ENCODE measurements at regions not wholly inside any gene's neighbourhood (a gene's known extent, or its start where the extent isn't known, plus 50 kb on each side); places are given as distances from the start of the nearest gene placed in this dataset.
"Not testable (repeated sequence)": the region's sequence is repeated elsewhere in the genome, so short reads cannot be mapped to it uniquely, and the experiment has no call there.

DNA sequence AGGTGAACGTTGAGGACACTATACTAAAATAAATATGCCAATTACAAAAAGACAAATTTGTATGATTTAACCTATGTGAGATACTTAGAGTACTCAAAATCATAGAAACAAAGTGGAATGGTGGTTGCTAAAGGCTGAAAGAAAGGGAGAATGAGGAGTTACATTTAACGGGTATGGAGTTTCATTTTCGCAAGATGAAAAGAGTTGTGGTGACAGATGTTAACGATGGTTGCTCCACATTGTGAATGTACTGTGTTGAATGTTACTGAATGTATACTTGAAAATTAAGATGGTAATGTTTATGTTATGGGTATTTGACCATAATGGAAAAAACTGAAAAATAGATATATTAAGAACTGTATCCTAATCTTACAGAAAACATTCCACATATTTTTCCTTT, 51.3 kb upstream of the MOCS2 start:
- no peak for FAIRE-seq

DNA sequence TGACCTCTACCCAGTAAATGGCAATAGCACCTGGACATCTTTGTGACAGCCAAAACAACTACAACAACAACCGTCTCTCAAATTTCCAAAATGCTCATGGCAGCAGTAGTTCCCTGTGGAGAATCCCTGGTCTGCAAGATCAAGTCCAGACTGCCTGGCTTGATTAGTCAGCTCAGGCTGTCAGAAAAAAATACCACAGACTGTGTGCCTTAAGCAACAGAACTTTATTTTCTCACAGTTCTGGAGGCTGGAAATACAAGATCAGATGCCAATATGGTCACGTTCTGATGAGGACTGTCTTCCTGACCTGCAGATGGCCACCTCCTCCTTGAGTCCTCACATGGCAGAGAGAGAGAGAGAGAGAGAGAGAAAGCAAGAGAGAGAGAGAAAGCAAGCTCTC, 52.3 kb upstream of the MOCS2 start:
- FAIRE-seq = no peak

DNA sequence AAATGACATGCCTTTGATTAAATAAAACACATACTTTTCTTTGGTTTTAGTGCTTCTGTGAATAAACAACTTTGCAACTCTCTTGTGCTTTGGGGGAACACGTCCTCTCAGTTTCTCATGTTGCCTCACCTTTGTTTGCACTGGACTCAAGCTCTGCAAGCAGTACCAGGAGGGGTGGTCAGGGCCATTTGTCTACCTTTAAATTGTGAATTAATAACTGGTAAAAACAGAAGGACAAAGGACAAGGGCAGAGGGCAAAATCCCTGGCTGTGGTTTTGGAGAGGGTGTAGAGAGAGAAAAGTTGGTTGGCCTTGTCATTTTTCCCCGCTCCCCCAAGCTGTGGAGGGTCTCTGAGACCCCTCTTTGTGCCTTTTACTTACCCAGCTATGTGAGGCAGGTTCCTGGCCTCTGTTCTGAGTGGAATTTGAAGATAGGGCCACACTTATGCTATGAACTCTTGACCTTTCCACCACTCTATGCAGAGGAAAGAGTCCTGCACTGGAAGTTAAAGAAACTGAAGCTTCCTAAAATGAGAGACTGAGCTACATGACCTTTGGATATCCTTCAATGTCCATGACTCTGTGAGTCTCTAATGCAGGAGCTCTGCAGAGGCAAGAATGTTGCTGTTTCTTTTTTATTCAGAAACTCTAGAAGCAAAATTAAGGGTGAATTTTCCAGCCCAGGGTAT, 55.1 kb upstream of the MOCS2 start:
- no peak for FAIRE-seq

DNA sequence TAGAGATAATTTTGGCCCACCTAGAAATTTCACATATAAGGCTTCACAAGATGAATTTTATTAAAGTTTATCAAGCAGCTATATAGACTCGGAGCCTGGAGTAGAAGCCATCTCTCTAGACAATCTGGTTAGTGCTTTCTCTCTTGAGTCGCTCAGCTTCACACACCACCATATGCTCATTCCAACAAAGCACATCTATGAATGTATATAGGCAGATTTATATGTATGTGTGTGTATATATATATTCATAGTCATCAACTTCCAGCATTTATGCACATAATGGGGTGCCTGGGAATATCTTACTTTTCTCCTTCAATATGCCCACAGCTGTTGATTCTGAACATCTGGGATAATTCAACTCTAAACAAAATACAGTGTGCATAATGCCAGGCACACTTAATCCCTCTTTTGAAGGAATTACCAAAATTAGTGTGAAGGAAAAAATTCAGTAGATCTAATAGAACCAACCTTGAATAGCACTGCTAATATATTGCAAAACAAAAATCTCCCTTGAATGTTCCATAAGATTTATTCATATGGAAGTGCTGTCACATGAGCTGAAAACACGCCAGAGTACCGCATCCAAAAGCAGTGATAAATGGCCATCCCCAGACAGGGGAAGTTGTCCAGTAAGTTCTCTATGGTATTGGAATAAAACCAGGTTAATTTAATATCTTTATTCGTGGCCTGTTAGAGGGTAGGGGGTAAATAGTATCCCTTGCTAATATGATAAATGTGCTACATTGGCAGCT, 56.0 kb upstream of the MOCS2 start:
- no peak for FAIRE-seq

DNA sequence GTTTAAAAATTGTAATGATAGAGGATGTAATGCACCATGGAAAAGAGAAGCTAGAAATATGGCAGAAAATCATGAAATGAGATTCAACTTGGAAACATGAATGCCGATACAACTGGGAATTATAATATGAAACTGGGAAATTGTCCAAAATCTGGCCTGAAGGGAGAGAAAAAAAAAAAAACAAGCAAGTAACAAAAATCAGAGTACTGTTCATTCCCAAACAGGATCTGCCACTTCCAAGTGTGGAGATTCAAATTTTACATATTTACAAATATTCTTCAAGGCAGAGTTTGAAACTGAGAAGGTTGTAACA, 56.6 kb upstream of the MOCS2 start:
- no peak for FAIRE-seq

DNA sequence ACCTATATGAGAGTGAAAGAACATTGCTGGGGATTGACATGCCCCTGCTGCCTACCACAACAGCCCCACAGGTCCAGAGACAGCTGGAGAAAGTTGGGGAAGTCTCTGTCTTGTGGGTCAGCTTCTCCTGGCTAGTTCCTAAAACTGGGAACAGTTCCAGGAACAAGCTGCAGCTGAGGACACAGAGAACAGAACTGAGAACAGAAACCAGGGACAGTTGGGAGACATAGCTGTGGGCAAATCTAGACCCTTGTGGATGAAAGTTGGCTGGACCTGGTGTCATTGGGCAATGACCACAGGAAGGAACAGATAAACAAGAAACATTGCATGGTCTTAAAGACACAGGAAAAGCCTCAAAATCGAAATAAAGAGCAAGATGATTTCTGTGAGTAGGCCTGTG, 58.3 kb upstream of the MOCS2 start:
- no peak for FAIRE-seq

DNA sequence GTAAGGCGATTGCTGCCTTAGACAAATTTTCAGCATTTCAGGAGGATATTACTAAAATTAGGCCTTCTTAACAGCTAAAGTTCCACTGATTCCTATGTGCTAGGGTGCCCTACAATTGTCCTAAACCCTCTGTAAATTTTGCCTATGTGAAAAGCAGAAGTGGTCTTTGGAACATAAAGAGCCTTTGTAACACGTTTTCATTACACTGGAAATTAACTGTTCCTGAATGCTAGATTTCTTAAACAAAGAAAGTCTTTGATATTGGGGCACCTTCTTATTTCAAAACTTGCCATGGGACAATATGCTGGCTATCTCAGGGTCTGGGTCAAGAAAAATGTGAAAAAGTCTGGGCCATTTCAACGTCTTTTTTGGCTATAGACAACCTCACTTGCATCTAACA, 60.4 kb upstream of the MOCS2 start:
- FAIRE-seq = no peak

DNA sequence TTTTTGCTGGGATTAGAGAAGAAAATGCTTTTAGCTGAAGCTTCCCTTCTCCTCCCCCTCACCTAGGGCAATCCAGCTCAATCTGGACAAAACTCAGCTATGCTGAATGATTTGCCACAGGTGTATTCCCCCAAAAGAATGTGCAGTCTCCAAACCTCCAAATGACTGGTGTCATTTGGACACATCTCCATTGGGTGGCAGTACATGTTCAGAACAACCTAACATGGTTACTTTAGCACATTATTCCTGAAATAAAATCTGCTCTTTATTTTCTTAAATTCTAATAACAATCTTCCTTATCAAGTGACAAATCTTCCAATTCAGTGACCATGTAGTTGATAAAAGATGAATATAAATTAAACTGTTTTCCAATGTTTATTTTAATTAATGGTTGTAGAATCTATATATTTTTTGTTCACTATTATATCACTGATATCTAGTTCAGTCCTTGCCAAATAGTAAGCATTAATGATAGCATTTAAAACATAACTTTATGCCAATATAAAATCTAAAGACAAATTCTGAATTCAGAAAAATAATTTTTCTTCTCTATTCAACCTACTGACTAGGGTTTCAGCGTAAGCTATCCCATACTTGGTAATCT, 61.3 kb upstream of the MOCS2 start:
- peak; percentile 88 for FAIRE-seq

DNA sequence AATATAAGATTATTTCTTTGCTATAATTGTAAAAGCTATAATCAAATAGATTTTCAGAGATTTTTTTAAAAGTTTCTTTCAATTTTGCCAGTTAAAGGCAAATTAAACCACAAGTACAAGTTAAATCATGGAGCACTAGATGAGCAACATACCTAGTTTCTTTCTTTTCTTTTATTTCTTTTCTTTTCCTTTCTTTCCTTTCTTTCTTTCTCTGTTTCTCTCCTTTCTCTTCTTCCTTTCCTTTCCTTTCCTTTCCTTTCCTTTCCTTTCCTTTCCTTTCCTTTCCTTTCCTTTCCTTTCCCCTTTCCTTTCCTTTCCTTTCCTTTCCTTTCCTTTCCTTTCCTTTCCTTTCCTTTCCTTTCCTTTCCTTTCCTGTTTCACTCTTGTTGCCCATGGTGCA, 62.5 kb upstream of the MOCS2 start:
- FAIRE-seq = not testable (repeated sequence)

DNA sequence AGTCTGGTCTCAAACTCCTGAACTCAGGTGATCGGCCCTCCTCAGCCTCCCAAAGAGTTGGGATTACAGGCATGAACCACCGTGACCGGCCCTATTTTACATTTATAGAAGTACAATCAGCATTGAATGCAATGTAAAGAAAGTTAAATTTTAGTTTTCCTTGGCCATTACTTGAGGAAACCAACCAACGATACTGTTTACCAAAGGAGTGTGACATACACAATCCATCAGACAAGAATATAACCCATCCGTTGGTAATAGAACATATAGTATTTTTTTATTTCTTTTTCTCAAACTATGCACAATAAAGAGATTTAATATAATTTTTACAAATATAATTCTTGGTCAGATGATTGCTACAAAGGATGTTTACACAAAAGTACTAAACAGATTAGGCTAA, 63.1 kb upstream of the MOCS2 start:
- FAIRE-seq = no peak

DNA sequence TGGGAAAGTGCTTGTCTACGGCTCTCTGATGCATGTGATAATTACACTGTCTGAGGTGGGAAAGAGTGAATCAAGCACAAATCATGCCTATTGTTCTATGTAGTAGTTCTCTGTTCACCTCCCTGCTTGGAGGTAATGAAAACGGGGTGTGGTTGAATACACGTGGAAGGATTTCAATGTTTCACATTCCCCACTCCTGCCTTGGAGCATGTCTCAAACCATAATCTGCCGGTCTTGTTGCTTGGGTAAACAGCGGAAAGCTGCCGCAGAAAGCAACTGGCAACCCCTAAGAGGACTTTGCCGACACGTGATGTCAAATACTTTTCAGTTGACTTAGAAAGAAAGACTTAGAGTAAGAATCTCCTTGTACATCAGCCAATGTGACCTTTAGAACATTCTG, 63.5 kb upstream of the MOCS2 start:
- no peak for FAIRE-seq

DNA sequence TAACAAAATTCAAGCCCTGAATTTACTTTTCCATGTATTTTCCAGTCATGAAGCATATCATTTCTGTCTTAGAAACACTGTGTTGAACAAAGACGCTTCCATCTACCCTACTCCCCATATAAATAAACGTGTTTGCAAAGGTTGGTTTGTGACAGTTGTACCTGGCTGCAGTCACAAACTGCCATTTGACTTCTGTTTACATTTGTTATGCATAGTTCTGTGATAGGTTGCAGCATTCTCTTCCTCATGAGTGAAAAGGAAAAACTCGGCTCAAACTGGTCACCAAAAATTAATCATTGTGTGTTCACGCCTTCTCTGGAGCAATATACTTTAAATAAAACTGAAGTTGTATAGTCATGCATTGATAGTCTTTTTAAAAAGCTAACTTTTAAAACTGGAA, 69.3 kb upstream of the MOCS2 start:
- FAIRE-seq = no peak

DNA sequence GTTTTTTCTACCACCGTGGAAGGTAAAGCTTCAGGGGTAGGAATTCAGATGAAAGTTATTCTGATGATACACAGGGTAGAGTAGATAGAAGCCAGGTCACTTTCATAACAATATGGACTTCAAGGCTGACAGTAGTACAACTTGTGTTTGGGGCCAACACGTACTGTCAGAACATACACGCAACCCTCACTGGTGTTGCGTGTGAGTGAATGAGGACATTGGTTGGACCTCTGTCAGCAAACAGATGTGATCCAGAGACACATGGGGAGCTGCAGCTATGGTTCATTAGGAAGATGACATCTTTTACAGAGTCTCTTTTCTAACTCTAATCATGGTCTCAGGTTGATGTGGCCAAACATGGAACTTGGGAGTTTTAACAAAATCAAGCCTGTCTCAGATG, 70.1 kb upstream of the MOCS2 start:
- FAIRE-seq = no peak

DNA sequence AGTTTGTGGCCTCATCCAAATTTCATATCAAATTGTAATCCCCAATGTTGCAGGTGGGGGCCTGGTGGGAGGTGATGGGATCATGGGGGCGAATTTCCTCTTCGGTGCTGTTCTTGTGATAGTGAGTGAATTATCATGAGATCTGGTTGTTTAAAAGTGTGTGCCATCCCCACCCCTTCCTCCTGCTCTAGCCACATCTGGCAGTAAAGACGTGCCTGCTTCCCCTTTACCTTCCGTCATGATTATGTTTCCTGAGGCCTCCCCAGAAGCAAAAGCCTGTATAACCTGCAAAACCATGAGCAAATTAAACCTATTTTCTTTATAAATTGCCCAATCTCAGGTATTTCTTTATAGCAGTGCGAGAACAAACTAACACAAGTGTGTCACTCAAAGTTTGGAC, 71.0 kb upstream of the MOCS2 start:
- no peak for FAIRE-seq

DNA sequence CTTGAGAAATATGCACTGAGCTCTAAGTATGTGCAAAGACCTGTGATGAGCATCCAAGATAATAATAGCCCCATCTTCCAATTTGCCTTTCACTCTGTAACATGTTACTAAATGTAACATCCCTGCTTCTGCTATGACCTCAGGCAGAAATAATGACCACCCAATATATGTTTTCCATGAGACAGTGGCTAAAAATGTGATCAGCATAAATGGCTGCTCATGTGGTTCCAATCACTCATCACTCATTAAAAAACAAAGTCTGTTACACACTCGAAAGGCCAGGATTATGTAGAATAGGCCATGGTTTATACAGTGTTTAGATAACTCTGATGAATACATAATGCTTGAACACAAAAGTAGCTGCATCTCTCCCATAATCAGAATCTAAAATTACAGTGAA, 71.4 kb upstream of the MOCS2 start:
- FAIRE-seq = no peak

DNA sequence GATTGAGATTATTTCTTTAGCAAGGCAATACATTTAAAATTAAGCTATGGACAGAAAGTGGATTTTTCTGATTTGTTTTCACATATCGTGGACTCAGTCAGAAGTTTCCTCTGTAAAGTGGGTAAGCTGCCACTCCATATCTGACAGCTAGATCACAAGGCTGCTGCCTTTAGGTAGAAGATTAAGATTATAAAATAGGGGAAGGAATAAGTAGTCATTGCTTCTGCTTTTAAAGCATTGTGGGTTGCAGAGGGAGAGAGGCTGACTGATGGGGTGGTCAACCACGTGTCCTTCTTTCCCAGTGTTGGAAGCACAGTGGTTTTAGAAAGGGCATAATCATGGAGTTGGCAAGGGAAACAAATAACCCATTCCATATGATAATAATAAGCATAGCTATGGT, 74.3 kb upstream of the MOCS2 start:
- FAIRE-seq = no peak

DNA sequence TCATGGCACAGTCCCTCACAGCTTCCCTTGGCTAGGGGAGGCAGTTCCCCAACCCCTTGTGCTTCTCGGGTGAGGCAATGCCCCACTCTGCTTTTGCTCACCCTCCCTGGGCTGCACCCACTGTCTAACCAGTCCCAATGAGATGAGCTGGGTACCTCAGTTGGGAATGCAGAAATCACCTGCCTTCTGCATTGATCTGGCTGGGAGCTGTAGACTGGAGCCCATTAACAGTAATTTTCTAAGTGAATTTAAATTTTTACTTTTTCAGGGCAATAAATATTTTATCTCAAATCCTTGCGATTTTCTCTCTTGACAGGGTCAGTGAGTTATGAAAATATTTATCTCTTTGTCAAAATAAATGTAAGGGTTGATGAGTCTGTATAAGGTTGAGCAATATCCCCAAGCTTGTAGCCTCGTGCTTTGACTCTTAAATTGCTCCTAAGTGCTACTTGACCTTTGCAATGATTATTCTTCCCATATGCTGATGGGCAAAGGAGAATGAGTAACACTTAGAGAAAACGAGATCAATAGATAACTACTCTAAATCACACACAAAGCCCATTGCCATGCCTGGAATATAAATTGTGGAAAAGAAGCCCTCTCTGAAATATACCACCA, 82.1 kb upstream of the MOCS2 start:
- no peak for FAIRE-seq

DNA sequence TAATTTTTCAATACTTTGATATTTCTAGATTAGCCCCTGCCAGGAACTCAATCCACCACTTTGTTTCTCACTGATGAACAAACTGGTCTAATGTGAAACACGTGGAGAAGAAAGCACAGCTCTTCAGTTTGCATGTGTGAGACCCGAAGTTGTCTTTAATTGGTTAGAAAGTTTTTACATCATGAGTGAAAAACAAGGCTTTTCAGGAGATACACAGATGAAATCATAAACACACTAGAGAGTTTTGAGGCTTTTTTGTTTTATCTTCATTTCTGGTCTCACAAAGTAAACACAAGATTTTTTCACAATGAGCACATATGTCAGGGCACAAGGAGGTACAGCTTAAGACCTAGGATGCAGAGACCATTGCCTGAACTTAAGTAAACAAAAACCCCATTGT, 84.5 kb upstream of the MOCS2 start:
- FAIRE-seq = no peak

DNA sequence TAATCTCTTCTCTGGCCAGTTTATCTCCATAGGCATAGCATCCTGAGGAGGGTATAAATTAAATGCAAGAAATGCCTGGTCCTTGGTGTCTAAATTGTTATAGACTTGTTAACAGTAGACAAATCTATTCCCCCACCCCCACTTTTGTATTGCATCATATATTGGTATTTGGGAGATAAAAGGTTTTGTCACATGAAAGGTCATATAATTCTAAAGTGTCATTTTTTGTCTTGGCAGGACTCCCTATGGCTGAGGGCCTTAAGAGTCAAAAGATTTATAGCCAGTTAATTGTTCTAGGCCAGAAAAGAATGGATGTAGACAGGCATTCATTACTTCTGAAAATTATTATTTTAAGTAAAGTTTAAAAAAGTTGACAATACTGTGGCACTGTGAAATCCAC, 90.3 kb upstream of the MOCS2 start:
- FAIRE-seq = no peak

DNA sequence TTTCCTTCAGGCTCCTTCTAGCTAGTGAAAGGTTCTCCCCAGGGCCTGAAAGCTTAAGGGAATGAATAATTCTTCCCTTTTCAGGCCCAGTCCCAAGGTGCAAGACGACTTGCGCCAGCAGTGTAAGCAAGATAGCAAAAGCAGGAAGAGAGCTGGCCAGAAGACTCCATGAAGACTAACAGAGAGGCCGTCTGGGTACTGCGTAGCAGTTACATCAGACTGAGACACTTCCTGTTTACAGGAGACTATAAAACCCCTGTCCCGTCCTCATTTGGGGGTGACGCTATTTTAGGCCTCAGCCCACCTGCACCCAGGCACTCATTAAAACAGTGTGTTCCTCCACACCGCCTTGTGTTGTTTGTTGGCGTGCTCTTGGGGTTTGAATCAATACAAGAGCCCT, 90.7 kb upstream of the MOCS2 start:
- FAIRE-seq = no peak

DNA sequence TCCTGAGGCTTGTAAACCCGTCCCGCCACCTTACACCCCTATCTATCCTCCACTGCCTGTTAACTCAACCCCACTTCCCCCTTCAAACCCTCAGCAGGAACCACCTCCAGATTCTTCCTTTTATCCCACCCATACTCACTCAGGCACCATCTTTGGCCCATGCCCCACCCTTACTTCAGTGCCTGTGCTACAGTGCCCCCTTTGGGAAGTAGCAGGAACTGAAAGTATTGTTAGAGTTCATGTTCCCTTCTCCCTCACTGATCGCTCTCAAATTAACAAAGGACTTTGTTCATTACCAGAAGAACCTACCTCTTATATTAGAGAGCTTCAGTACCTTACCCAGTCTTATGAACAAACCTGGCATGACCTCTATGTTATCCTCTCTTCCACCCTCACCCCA, 92.2 kb upstream of the MOCS2 start:
- FAIRE-seq = no peak

DNA sequence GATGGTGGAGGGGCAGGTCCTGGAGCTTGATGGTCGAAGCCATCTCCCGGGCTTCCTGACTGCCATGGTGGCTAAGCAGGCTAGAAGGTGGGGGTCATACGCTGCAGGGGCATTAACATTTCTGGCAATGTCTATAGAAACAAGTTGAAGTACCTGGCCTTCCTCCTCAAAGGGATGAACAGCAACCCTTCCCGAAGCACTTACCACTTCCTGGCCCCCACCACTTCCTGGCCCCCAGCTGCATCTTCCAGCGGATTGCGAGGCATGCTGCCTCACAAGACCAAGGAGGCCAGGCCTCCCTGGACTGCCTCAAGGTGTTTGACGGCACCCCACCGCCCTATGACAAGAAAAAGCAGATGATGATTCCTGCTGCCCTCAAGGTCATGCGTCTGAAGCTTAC, 97.0 kb upstream of the MOCS2 start:
- FAIRE-seq = no peak

DNA sequence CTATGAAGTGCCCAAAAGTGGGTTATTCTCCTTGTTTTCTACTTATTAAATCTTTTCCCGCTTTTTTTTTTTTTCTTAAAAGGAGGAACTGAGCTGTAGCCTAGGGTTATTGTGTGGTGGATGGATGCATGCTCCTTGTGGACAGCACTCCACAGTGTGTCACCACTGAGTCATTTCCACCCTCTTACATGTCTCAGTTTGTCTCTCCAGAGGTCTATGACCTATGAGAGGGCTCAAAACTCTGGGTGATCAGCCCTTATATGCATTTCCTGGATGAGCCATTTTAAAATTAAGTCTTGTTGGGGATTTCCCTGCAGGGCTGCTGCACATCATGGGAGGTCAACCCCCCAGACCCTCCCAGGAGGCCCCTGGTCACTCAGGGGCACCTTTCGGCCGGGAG, 102.2 kb upstream of the MOCS2 start:
- FAIRE-seq = no peak

DNA sequence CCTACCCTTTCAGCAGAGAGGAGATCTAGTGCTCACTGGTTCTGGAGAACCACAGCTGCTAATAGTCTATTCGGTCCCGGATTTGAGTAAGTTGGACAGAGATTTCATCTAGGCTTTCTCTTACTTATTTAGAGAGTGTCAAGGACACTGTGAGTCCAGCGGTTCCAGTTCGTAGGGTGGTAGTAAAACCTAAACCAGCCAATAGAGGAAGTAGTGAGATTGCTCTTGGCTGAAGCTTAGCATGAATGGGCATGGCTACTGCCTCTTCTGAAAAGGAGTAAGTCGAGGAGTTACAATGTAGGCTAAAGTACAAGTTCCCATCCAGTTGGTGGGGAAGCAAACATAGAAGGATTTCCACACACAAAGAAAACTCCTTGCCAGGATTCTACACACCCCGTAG, 109.6 kb upstream of the MOCS2 start:
- FAIRE-seq = no peak
